ENCODE measurements at regions not wholly inside any gene's neighbourhood (a gene's known extent, or its start where the extent isn't known, plus 50 kb on each side); places are given as distances from the start of the nearest gene placed in this dataset.
A peak's percentile ranks its signal among the peaks of the same experiment; 100 is the strongest.
"Not testable (repeated sequence)": the region's sequence is repeated elsewhere in the genome, so short reads cannot be mapped to it uniquely, and the experiment has no call there.

DNA sequence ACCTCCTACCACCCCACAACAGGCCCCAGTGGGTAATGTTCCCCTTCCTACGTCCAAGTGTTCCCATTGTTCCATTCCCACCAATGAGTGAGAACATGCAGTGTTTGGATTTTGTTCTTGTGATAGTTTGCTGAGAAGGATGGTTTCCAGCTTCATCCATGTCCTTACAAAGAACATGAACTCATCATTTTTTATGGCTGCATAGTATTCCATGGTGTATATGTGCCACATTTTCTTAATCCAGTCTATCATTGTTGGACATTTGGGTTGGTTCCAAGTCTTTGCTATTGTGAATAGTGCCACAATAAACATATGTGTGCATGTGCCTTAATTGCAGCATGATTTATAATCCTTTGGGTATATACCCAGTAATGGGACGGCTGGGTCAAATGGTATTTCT is 81.6 kb downstream of the P2RY10 start:
- not testable (repeated sequence) for DNase-seq

DNA sequence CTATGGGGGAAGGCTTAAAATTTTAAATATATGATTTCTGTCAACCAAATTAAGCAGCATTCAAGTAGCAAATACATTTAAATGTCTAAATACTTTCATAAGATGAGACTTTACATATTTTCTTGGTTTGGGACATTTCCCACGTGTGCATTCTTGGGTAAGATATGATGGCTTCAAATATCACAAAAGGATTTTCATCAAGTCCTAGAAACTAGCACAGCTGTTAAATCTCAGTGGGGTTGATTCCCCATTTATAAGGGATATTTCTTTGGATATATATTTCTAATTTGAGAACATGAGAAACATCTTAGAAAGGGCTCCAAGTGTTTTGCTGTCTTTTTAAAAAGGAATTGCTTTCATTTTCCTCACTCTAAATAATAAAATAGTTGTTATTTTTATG is 90.2 kb downstream of the P2RY10 start:
- DNase-seq: no peak

DNA sequence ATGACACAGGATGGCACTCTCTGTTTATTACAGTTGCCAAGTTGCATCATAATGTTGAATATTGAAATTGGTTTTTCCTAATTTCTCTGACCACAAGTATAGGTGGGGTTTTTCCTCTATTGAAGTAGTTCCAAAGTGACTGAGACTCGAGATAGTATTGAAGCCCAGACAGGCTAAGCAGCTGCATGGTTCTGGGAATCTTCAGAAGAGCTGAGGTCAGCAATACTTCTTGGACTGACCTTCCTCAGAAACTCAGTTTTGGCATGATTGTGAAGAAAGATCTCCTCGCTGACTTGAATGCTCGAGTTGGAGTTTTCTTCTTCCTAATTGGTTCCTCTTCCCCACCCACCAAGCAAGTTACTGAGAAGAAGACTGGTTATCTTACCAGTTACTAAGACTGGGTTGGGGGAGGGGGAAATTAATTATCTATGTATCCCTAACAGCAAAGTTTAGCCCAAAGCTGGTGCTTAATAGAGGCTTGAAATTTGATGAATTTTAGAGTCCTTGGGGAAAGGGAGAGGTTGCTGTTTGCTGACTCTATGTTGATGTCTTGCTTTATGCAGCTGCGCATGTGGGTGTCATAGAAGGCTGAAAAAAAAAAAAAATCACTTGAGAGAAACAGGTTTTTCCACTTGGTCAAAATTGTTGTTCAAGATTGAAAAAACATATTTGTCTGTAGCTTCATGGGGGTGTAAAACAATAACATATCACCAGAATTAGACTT is 91.1 kb downstream of the P2RY10 start:
- DNase-seq: peak in 1 of 2 experiments; percentile 1

DNA sequence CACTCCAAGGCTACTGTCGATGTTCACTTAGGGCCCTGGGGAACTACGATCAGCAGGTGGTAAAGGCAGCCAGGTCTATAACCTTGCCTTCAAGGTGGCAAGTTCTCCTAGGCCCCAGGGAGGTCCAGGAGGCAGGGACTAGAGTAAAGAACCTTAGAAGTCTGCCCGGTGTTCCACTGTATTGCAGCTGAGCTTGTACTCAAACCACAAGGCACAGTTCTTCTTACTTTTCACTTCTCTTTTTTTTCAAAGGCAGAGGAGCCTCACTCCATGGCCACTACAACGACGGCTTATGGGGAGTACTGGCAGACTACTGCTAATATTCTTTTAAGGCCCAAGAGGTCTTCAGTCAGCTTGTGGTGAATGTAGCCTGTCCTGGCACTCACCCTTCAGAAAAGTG is 78.8 kb upstream of the GPR174 start:
- DNase-seq: peak; percentile 13 to 32

DNA sequence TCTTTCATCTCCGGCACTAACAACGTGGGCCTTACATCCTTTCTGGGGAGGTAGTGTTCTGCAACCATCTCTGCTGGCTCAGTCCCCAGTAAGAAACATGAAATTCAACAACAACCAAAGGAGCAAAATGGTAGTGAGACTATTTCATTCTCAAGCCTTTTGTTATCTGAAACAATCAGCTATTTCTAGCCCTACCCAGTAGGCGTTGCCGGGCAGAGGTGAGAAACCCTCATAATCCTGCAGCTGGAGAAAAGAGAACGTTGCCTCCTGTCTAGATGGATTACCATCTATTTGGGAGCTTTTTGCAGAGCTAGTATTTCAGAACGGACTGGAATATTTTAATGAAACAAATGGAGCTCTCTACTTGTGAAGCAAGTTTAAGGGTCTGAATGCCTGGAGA is 66.4 kb upstream of the GPR174 start:
- DNase-seq: no peak

DNA sequence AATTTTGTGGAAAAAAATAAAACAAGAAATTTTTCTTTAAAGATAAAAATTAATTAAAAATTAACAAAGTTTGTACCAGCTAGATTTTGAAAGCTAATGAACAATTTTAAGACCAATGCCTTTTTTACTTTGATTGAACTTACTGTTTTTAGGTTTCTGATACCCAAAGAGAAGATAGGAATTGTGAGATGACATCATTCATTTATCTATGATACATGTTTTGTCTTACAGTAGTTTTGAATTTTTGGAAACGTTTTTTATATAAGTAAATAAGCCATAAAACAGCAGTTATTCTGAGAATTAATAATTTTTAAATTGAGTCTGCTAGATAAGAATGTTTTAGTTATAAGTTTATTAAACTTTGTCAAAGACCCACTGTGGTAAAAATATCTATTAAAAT is 65.0 kb upstream of the GPR174 start:
- DNase-seq: no peak

DNA sequence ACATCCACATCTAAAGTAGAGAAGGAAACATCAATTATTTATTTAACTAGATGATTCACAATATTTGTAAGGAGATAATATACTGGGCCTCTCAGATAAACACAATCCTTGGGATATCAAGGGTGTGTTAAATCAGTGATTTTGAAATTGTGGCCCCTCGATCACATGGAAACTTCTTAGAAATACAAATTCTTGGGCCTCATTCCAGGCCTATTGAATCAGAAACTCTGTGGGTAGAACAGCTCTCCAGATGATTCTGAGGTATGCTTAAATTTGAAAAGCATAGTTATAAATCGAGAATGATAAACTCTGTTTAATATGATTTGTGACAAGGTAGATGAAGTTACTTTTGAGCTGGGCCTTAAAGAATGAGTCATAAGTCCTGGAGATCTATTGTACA is 64.3 kb upstream of the GPR174 start:
- no peak for DNase-seq

DNA sequence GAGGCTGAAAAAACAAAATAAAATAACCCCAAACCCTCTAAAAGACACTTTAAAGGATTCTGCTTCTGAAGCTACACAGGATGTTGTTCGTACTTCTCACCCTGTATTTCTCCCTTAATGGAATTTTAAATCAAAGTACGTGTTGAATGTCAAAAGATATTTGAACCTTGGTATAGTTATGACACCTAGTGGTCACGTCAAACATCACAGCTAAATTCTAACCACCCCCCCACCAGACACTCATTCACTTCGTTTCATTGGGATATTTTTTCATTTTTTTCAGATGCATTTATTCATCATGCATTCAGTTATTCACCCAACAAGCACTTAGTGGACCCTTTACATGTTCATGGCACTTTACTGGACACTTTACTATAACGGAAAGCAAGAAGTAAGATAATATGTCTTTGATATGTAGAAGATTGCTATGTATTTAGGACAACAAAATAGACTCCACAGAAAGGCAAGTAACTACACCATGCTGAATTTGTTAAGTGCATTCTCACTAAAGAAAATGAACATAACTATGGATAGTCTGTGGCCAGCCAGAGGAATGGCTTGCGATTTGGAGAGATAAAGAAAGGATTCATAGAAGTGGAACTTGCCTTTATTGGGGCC is 62.5 kb upstream of the GPR174 start:
- peak; percentile 23 to 31 for DNase-seq

DNA sequence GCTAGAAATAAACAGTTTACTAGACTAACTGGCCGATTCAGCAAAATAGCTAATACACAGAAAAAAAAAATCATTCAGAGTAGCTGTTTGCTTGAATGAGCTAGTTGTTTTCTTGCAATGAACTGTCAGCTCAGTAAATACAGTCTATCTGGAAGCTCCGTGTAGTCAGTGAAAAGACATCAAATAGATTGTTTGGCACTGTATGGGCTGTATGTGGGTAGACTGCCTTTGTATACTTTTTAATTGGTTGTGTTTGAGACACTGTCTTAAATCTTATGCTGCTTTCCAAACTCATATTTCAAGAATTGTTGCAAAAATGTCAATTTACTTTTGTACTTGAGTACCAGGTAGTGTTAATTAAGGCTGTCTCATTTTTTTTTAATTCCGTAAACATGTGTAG is 61.6 kb upstream of the GPR174 start:
- no peak for DNase-seq

DNA sequence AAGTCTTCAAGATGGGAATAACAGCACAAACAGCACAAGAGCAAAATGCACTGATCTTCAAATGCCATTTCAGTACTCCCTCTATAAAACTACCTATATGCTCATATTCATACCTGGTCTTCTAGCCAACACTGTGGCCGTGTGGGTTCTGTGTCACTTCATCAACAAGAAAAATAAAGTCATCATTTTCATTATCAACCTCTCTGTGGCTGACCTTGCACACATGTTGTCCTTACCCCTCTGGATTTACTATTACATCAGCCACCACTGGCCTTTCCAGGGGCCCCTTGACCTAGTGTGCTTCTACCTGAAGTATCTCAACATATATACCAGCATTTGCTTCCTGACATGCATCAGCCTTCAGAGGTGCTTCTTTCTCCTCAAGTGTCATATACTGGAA is 59.6 kb upstream of the GPR174 start:
- DNase-seq: no peak

DNA sequence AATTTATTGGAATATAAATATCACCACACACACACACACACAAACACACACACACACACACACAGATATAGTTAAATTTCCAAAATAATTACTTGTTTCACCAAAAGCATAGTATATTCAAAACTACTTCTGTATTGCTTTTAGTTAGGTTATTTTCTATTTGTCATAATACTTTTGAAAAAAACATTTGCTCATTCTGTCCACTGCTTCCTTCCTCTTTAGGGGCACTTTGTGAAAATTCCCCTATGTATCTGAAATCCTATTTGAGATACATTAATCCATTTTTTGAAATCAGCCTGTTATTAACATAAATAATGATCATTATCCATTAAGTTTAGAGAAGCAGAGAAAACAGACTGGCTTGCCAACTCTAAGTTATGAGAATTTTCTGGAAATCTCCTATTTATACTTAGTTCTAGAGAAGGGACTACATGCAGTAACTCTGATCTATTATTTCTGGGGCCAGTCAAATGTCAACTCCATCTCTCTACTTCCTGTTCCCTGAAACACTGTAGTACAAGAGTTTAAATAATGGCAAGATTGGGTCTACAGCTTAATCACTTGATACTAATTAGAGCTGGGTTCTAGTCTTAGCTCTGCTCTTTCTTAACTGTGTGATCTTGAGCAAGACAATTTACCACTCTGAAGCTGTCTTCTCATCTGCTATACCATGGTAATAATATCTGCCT is 54.4 kb upstream of the GPR174 start:
- DNase-seq: no peak

DNA sequence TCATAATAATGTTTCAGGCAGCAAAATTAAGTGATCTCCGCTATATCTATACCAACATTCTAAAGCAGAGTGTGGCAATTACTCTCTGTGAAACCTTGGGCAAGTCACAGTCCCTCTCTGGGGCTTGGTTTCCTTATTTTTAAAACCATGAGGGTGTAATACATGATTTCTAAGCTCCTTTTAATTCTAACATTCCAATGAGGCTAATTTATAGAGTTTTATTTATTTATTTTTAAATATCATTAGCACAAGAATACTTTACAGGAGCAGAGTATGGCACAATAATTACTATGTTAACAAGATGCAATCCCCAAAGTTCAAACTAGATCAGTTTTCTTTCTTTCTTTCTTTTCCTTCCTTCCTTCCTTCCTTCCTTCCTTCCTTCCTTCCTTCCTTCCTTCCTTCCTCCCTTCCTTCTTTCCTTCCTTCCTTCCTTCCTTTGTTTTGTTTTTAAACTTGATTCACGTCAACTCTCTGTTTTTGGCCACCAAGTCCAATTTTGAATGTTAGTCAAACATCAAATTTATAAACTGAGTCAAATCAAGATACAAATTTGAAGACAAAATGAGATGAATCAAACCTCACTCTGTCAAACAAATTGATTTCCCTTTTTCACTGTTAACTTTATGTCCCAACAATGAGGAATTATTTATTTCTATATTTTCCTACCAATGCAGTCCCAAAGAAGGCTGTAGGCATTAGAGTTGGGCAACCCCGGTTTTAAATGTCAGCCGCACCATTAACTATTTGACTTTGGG is 50.2 kb upstream of the GPR174 start:
- no peak for DNase-seq

Measured in AML-193 (cell line).